GM12878 (cell line): ENCODE measurements at regions not wholly inside any gene's neighbourhood (a gene's known extent, or its start where the extent isn't known, plus 50 kb on each side); places are given as distances from the start of the nearest gene placed in this dataset.

Experiments
- ATAC-seq: fragments of 200-7000 bp; cut with Tn5 transposase; 3 replicates; pipeline ENCODE4 v1.9.1; 2020; ENCODE audit warnings: mild to moderate bottlenecking, moderate library complexity
- BruUV-seq: library from RNA; stranded (reverse); fragments of 400-500 nt; replicated peaks from 2 replicates; lab custom pipeline; 2021; lab: Mats Ljungman, UMichigan
- CTCF ChIA-PET: fragments of 300-600 bp; sonication (Branson Sonifier 250); formaldehyde crosslinking; extraction: SDS; loops from one replicate; lab custom pipeline; 2021; ENCODE audit warnings: inconsistent platforms; lab: Yijun Ruan, JAX
- POLR2A ChIA-PET: fragments of 350-600 bp; formaldehyde crosslinking; extraction: SDS; loops from one replicate; lab custom pipeline; 2021; ENCODE audit warnings: inconsistent platforms; lab: Charles Lee
- RAD21 ChIA-PET: fragments of 300-600 bp; sonication (Branson Sonifier 250); formaldehyde crosslinking; loops from one replicate; lab custom pipeline; 2023; ENCODE audit warnings: antibody characterized with exemption; ENCODE audit not compliant: unreplicated experiment; lab: Charles Lee
- SMC1A ChIA-PET: fragments of 300-600 bp; sonication (Branson Sonifier 250); formaldehyde crosslinking; loops from one replicate; lab custom pipeline; 2023; ENCODE audit not compliant: unreplicated experiment, uncharacterized antibody; lab: Charles Lee
- DNase-seq: peaks from one replicate; pipeline ENCODE4 v3.0.0-alpha.2; 2011; ENCODE audit warnings: low read depth, low spot score
- FAIRE-seq: peaks from 3 replicates; lab custom pipeline; 2011; peaks lifted over from hg19 to GRCh38; lab: Jason Lieb, UNC
- H2AFZ ChIP-seq: 2 replicates; pipeline ENCODE4 v1.6.0; 2011; ENCODE audit warnings: low read depth, low read length, control low read depth; ENCODE audit not compliant: control insufficient read depth
- H3K27ac ChIP-seq: 2 replicates; pipeline ENCODE4 v1.5.1; 2011; ENCODE audit warnings: control low read depth; ENCODE audit not compliant: control insufficient read depth, insufficient read depth
- H3K27me3 ChIP-seq, 2 experiments: replicated peaks in 1 of 2; 2 replicates each; pipeline versions ENCODE4 v1.6.0 to v1.6.1; 2011; ENCODE audit warnings: low read length in 1 of 2; ENCODE audit not compliant: control insufficient read depth in 2 of 2, insufficient read depth in 2 of 2
- H3K36me3 ChIP-seq, 2 experiments: 2 replicates each; pipeline ENCODE4 v1.5.1; 2011; ENCODE audit warnings: low read length in 1 of 2; ENCODE audit not compliant: control insufficient read depth in 2 of 2, insufficient read depth in 2 of 2
- H3K4me1 ChIP-seq: 2 replicates; pipeline ENCODE4 v1.6.1; 2011; ENCODE audit warnings: mild to moderate bottlenecking, low read length, moderate library complexity, mixed read lengths; ENCODE audit not compliant: control insufficient read depth, insufficient read depth
- H3K4me2 ChIP-seq: 2 replicates; pipeline ENCODE4 v1.6.0; 2011; ENCODE audit warnings: control low read depth; ENCODE audit not compliant: control insufficient read depth, insufficient read depth
- H3K4me3 ChIP-seq: fragments of 200-600 bp; sonication (generic); 2 replicates; pipeline ENCODE4 v1.5.1; 2016
- H3K79me2 ChIP-seq: 2 replicates; pipeline ENCODE4 v1.6.0; 2011; ENCODE audit warnings: low read length; ENCODE audit not compliant: control insufficient read depth, insufficient read depth
- H3K9ac ChIP-seq: 2 replicates; pipeline ENCODE4 v1.8.0; 2011; ENCODE audit warnings: low read length, control low read depth, mixed read lengths; ENCODE audit not compliant: control insufficient read depth, insufficient read depth
- H3K9me3 ChIP-seq: replicated peaks from 3 replicates; pipeline ENCODE4 v1.5.1; 2011; ENCODE audit warnings: mild to moderate bottlenecking, low read length; ENCODE audit not compliant: control insufficient read depth, insufficient read depth
- H4K20me1 ChIP-seq: 2 replicates; pipeline ENCODE4 v1.6.0; 2011; ENCODE audit not compliant: control insufficient read depth, insufficient read depth
- CHD1 ChIP-seq: IDR thresholded peaks from 2 replicates; pipeline ENCODE4 v1.6.1; 2012; ENCODE audit warnings: low read depth, low read length, improper control_type of control experiment
- CREM ChIP-seq: IDR thresholded peaks from 2 replicates; pipeline ENCODE4 v1.6.1; 2014; ENCODE audit warnings: antibody characterized with exemption, low read depth
- EZH2 ChIP-seq: IDR thresholded peaks from 2 replicates; pipeline ENCODE4 v1.6.1; 2012; ENCODE audit warnings: low read depth, mild to moderate bottlenecking, control low read depth, inconsistent platforms, low read length, borderline replicate concordance; ENCODE audit not compliant: control insufficient read depth
- RAD21 ChIP-seq: IDR thresholded peaks from 2 replicates; pipeline ENCODE4 v1.6.1; 2011; ENCODE audit warnings: mild to moderate bottlenecking, low read depth, low read length, moderate library complexity; ENCODE audit not compliant: insufficient read depth
- WRNIP1 ChIP-seq: IDR thresholded peaks from 2 replicates; pipeline ENCODE4 v1.6.1; 2011; ENCODE audit warnings: low read depth, low read length, improper control_type of control experiment, borderline replicate concordance
- ZNF274 ChIP-seq: IDR thresholded peaks from one replicate; pipeline ENCODE4 v1.8.0; 2011; ENCODE audit not compliant: insufficient read length, insufficient read depth
- WGBS: methylation state at CpG from one replicate; pipeline ENCODE4 v1.1.6; 2016; ENCODE audit warnings: low lambda C conversion rate; ENCODE audit not compliant: insufficient replicate concordance, insufficient coverage; ENCODE audit errors: missing lambda C conversion rate; 5-methylcytosine and 5-hydroxymethylcytosine counted together
- in situ Hi-C: fragments of 300-500 bp; cut with MboI; formaldehyde crosslinking; loops from 9 replicates; pipeline ENCODE4 v1.14.3; 2018; ENCODE audit warnings: mixed read lengths
- intact Hi-C: fragments of 100-400 bp; cut with micrococcal nuclease; formaldehyde crosslinking; loops from one replicate; pipeline ENCODE4 v1.14.2; 2022; ENCODE audit not compliant: unreplicated experiment
- TF ChIP-seq, protein P1 (sequence below): IDR thresholded peaks from 2 replicates; pipeline ENCODE4 v1.6.1; 2011; ENCODE audit warnings: borderline replicate concordance, low read depth, mild to moderate bottlenecking, moderate library complexity, low read length; ENCODE audit not compliant: insufficient read depth, poor library complexity, severe bottlenecking
- TF ChIP-seq, protein P2 (sequence below): fragments of 450-650 bp; IDR thresholded peaks from 2 replicates; pipeline ENCODE4 v1.6.1; 2016; ENCODE audit warnings: mild to moderate bottlenecking, moderate library complexity, borderline replicate concordance

DNA sequence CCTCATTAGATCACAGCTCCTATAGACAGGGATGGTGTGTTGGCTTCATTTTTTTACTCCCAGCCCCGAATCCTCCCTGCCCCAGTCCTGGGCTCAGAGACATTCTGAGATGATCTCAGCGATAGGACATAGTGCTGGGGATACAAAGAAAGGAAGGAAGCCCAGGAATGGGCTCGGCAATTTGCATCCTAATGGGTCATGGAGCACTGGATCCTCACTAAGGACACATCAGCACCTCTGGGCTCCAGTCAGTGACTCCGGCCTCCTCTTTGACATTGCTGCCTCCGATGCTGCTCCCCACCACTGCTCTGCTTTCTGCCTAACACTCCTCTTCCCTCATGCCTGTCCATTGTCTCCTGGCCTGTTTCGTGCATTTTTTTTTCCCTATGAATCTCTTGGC lies 489.1 kb downstream of the STK39 start:
- in situ Hi-C loops (no loop called here), intact Hi-C loops (loop anchor here (10.0 kb wide), 1 partner anchor 357 kb away; no protein-coding TSS in a partner anchor)
- 5% methylated on average over 6 of the region's 6 CpGs for WGBS
- FAIRE-seq: no peak
- Histone ChIP-seq H3K79me2 (no peaks in the 10 kb centered on the region), H3K9me3 (no peaks in the 10 kb centered on the region), H3K4me3 (no peak overlapping the region), H3K9ac (no peak overlapping the region), H3K27me3 (no peaks in the 10 kb centered on the region), H3K36me3 (no peaks in the 10 kb centered on the region), H3K4me1 (no peaks in the 10 kb centered on the region), H2AFZ (no peak overlapping the region), H3K4me2 (no peak overlapping the region), H4K20me1 (no peaks in the 10 kb centered on the region), H3K27ac (no peak overlapping the region)
- no peak for ATAC-seq
- TF ChIP-seq CREM: no peak
- TF ChIP-seq, protein P1, sequence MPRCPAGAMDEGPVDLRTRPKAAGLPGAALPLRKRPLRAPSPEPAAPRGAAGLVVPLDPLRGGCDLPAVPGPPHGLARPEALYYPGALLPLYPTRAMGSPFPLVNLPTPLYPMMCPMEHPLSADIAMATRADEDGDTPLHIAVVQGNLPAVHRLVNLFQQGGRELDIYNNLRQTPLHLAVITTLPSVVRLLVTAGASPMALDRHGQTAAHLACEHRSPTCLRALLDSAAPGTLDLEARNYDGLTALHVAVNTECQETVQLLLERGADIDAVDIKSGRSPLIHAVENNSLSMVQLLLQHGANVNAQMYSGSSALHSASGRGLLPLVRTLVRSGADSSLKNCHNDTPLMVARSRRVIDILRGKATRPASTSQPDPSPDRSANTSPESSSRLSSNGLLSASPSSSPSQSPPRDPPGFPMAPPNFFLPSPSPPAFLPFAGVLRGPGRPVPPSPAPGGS: no peak
- POLR2A ChIA-PET: no interaction called here
- CTCF ChIA-PET: interaction anchor here (0.6 kb wide), 1 partner anchor 31 kb away, joined by 3 read pairs; no protein-coding TSS in a partner anchor
- BruUV-seq: no TSS peak
- no peak for DNase-seq
- SMC1A ChIA-PET: no interaction called here
- RAD21 ChIA-PET: no interaction called here

DNA sequence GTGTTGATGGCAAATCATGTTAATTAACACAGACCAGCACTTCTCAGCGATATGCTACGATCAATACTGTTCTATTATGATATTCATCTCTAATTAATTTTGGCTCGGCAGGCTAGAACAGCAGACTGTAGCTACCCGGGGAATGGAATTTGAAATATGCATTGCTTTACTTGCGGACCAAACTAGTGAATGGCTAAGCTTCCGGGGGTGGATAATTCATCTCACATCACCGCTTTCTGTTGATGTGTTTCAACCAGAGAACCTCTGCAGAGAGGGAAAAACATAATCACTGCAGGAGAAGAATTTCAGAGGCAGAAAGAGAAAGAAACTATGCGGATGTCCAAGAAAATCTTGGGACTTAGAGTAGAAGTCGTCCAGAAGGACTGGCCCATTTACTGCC lies 490.9 kb downstream of the STK39 start:
- no peak overlapping the region for H2AFZ ChIP-seq
- no peaks in the 10 kb centered on the region for H3K9me3 ChIP-seq
- FAIRE-seq (no peak), ATAC-seq (no peak), DNase-seq (no peak)
- no peak overlapping the region for H3K9ac ChIP-seq
- ChIA-PET POLR2A (no interaction called here), CTCF (no interaction called here), RAD21 (no interaction called here), SMC1A (no interaction called here)
- WGBS: 37% methylated on average over 9 of the region's 9 CpGs
- no peaks in the 10 kb centered on the region for H3K79me2 ChIP-seq
- no peaks in the 10 kb centered on the region for H3K4me1 ChIP-seq
- no peak overlapping the region for H3K27ac ChIP-seq
- in situ Hi-C loops (no loop called here), intact Hi-C loops (loop anchor here (10.0 kb wide), 1 partner anchor 358 kb away; no protein-coding TSS in a partner anchor)
- BruUV-seq: no TSS peak
- H4K20me1 ChIP-seq: no peaks in the 10 kb centered on the region
- H3K4me3 ChIP-seq: no peak overlapping the region
- no peaks in the 10 kb centered on the region for H3K27me3 ChIP-seq
- no peaks in the 10 kb centered on the region for H3K36me3 ChIP-seq
- H3K4me2 ChIP-seq: no peak overlapping the region
- no peak for TF ChIP-seq EZH2
- no peak for TF ChIP-seq WRNIP1
- TF ChIP-seq, protein P2, sequence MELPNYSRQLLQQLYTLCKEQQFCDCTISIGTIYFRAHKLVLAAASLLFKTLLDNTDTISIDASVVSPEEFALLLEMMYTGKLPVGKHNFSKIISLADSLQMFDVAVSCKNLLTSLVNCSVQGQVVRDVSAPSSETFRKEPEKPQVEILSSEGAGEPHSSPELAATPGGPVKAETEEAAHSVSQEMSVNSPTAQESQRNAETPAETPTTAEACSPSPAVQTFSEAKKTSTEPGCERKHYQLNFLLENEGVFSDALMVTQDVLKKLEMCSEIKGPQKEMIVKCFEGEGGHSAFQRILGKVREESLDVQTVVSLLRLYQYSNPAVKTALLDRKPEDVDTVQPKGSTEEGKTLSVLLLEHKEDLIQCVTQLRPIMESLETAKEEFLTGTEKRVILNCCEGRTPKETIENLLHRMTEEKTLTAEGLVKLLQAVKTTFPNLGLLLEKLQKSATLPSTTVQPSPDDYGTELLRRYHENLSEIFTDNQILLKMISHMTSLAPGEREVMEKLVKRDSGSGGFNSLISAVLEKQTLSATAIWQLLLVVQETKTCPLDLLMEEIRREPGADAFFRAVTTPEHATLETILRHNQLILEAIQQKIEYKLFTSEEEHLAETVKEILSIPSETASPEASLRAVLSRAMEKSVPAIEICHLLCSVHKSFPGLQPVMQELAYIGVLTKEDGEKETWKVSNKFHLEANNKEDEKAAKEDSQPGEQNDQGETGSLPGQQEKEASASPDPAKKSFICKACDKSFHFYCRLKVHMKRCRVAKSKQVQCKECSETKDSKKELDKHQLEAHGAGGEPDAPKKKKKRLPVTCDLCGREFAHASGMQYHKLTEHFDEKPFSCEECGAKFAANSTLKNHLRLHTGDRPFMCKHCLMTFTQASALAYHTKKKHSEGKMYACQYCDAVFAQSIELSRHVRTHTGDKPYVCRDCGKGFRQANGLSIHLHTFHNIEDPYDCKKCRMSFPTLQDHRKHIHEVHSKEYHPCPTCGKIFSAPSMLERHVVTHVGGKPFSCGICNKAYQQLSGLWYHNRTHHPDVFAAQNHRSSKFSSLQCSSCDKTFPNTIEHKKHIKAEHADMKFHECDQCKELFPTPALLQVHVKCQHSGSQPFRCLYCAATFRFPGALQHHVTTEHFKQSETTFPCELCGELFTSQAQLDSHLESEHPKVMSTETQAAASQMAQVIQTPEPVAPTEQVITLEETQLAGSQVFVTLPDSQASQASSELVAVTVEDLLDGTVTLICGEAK: no peak
- TF ChIP-seq CHD1: no peak
- TF ChIP-seq ZNF274: no peak
- no peak for TF ChIP-seq RAD21
